Activated CD8-positive, alpha-beta memory T cell treated with anti-CD3 and anti-CD28 coated beads, Interleukin-2, amount 50 U/mL, for 4 hours (primary cell): ENCODE measurements at regions not wholly inside any gene's neighbourhood (a gene's known extent, or its start where the extent isn't known, plus 50 kb on each side); places are given as distances from the start of the nearest gene placed in this dataset.

ENCODE experiments used
- DNase-seq: peaks from one replicate; pipeline ENCODE4 v3.0.0-alpha.2; 2020

DNA sequence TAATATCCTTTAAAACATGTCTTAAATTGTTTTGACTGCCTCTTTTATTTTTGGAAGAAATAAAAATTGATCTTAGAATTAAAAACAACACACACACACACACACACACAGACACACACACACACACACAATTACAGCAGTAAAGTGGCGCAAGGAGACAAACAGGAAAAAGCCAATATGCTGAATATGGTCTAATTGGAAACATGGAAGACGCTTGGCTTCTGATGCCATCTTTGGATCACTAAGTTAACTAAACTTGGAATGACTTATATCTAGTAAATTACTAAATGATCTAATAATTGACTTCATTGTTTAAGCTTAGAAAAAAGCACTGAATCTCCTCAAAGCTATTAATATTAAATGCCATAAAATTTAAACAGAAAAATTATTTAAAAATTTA, 1093.4 kb downstream of the ADGRL3 start:
- no peak for DNase-seq

DNA sequence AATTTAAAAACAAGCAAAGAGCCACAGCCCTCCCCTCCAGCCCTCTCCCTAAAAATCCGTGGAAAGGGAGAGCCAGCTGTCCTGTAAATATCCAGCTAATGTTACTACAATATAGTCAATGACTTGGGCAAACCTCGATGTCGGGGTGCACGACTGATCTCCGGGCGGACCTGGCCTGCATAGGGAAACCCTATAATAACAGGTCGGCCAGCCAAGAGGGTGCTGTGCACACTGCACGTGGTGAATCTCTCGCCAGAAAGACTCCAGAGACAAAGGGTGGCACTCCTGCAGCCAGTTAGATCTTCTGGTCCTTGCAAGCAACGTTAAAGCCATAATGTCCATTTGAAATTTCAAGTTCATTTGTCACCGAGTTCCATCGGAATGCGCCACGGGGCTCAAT, 1092.8 kb downstream of the ADGRL3 start:
- DNase-seq = no peak

GRCh38 chr4:62288808-62289541, 1088.8 kb downstream of the ADGRL3 start:
- no peak for DNase-seq

- DNase-seq = no peak
Observed at GRCh38 chr4:62285026-62285425, 1084.9 kb downstream of the ADGRL3 start.

GRCh38 chr4:62279689-62280088, 1079.6 kb downstream of the ADGRL3 start:
- DNase-seq = no peak

GRCh38 chr4:62275470-62275869, 1075.3 kb downstream of the ADGRL3 start:
- DNase-seq = no peak

GRCh38 chr4:62274782-62275181, 1074.7 kb downstream of the ADGRL3 start:
- no peak for DNase-seq

GRCh38 chr4:62271107-62271506, 1071.0 kb downstream of the ADGRL3 start:
- DNase-seq = no peak

GRCh38 chr4:62269918-62270317, 1069.8 kb downstream of the ADGRL3 start:
- no peak for DNase-seq

- DNase-seq = no peak
Observed at GRCh38 chr4:62263454-62263853, 1063.3 kb downstream of the ADGRL3 start.

- no peak for DNase-seq
Observed at GRCh38 chr4:62262676-62263075, 1062.5 kb downstream of the ADGRL3 start.

GRCh38 chr4:62260254-62260653, 1060.1 kb downstream of the ADGRL3 start:
- DNase-seq = no peak

DNA sequence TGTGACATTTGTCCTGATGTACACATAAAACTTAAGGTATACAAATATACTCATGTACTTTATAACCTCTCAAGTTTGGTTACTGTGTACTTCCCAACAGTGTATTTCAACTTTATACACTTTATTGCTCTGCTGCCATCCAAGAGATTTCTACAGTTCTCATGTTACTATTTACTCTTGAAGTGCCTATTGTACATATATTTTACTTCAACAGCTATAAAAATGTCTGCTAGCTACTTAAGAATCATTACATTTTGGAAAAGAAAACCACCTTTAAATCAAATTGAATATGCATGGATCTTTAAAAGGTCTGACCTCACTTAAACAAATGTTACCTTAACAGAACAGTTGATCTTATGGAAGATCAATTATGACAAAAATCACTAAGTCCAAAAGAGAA, 1056.4 kb downstream of the ADGRL3 start:
- no peak for DNase-seq

GRCh38 chr4:62252728-62253127, 1052.6 kb downstream of the ADGRL3 start:
- DNase-seq = no peak

GRCh38 chr4:62250100-62250499, 1050.0 kb downstream of the ADGRL3 start:
- no peak for DNase-seq

- no peak for DNase-seq
Observed at GRCh38 chr4:62243895-62244294, 1043.8 kb downstream of the ADGRL3 start.

- no peak for DNase-seq
Observed at GRCh38 chr4:62235911-62236310, 1035.8 kb downstream of the ADGRL3 start.

DNA sequence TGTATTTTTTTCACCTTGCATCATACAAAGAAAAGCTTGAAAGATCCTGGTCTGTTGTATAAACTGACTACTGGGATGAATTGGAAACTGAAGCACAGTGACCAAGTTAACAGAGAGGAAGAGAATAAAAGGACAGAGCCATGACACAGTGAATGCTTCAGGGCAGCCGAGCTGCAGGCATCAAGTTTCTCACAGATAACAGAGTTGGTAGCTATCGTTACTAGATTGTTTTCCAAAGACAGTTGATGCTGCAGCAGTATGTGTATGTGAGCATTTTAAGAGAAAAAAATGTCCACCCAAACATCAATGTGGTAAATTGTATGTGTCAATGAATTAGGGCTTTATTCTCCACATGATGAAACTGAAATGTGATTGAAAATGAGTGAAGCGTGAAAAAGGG, 1032.7 kb downstream of the ADGRL3 start:
- no peak for DNase-seq

DNA sequence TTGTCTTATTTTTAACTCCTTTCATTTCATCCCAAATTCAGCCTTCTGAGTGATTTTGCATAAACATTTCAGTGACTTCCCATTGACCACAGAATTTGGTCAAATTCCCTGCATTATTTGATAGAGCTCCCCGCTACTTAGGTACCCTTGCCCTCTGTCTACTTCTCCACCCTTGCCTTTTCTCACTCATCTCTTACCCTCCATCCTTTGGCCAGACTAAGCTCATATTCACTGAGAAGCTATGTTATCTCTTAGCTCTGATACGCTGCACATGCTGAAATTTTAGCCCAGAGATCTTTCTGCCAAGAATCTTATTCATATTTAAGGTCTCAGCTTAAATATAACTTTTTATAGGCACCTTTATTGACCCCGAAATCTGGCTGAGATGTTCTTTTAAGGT, 1031.9 kb downstream of the ADGRL3 start:
- DNase-seq = no peak

DNA sequence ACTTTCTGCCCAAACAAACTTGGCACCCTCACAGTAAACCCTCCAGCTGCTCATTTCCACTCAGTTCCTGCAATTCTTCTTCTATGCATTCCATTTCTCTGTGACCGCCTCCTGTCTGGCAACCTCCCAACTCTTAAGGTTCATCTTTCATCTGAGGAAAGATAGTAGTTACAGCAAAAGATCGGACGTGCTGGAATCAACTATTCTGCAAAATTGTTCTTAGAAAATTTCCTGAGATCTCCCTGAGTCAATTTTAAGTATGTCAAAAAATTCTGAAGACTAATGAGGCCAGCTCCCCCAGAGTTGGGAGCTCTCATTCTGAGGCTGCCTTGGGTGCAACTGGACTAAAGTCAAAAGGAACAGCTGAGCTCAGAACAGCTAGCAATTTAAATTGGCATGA, 1026.0 kb downstream of the ADGRL3 start:
- no peak for DNase-seq

DNA sequence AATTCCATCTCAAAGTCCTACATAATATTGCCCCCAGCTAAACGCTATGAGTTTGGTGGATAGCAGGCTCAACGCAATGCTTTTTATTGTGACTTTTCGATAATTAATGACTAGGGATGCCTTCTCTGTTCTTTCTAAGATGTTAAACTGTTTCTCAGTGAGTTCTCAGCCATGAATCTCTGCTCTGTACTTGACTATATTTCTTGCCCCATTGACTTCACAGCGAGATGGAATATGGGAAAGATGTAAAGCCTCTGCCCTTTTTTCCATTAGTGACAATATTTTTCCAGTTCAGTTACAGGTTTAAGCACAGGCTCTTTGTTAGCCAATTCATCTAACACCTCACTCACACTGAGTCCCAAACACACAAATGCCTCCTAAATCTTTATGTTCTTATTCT, 1022.0 kb downstream of the ADGRL3 start:
- no peak for DNase-seq

GRCh38 chr4:62210486-62210885, 1010.4 kb downstream of the ADGRL3 start:
- DNase-seq = no peak

DNA sequence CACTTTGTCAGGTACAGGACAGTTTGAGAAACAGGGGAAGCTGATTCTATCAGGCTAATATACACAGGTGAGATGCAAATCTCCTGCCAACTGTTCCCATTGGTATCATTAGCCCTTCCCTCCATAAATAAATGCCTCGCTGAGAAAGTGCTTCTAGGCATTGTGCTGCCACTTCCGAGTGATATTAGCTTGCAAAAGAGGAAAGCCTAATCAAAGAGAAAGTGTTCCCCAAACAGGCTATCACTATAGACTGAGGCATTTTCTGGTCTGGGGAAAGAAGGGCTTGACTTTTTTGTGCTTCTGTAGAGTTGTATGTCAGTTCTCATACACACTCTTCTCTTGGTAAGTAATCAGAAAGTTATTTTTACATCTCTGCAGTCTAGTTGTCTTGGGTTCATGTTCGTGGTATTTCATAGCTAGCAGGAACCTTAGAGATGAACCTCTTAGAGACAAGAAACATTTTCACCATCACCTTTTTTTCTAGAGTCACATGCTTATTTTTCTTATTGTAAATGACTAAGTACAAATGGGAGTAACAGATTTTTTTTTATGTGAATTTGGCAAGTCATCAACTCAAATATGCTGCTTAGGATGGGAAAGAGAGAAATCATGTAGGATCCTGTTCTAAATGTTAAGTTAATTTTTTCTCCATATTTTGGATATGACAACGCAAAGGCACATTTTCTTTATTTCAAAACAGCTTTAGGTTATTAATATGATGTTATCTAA, 1009.8 kb downstream of the ADGRL3 start:
- no peak for DNase-seq

DNA sequence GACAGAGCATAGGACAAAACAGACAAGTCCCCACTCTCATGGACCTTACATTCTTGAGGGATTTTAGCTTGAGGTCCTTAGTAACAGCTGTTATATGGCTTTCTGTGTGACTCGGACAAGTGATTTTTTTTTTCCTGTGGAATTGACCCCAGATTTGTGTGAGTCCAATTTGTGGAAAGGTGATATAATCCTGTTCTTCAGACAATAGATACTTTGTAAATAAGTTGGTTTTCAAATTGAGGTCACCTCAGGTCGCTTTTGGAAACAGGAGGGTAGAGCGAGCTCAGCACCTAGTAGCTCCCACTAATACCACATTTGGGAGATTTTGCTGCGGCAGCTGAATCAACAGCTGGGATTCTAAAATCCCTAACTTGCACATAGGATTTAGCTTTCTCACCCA, 1008.8 kb downstream of the ADGRL3 start:
- no peak for DNase-seq

- no peak for DNase-seq
Observed at GRCh38 chr4:62204136-62204535, 1004.0 kb downstream of the ADGRL3 start.
